ENCODE measurements at regions not wholly inside any gene's neighbourhood (a gene's known extent, or its start where the extent isn't known, plus 50 kb on each side); places are given as distances from the start of the nearest gene placed in this dataset.

DNA sequence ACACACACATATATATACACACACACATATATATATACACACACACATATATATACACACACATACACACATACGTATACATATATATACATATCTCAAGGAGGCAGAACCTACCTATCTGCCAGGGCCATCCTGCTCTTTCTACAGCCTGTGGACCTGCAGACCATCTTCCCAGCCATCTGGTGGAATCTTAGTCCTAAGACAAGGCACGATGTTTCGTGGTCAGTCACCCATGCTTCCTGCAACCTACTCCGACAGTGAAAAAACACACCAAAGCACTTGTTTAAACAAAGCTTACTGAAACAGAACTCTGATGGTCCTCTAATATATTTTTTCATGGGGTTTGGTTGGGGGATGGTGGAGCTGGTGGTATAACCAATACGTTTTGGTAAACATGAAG is 164.2 kb upstream of the ZNF521 start:
- TF ChIP-seq, protein P1, sequence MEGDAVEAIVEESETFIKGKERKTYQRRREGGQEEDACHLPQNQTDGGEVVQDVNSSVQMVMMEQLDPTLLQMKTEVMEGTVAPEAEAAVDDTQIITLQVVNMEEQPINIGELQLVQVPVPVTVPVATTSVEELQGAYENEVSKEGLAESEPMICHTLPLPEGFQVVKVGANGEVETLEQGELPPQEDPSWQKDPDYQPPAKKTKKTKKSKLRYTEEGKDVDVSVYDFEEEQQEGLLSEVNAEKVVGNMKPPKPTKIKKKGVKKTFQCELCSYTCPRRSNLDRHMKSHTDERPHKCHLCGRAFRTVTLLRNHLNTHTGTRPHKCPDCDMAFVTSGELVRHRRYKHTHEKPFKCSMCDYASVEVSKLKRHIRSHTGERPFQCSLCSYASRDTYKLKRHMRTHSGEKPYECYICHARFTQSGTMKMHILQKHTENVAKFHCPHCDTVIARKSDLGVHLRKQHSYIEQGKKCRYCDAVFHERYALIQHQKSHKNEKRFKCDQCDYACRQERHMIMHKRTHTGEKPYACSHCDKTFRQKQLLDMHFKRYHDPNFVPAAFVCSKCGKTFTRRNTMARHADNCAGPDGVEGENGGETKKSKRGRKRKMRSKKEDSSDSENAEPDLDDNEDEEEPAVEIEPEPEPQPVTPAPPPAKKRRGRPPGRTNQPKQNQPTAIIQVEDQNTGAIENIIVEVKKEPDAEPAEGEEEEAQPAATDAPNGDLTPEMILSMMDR (IDR thresholded peaks at IDR 0.05; ENCODE audit: borderline replicate concordance): no peak
- intact Hi-C loops (cut with micrococcal nuclease): no loop called here
- H3K36me3 ChIP-seq: no peaks in the 10 kb centered on the region
- H3K4me3 ChIP-seq: no peak overlapping the region
- H3K4me1 ChIP-seq: peaks cover 8% of the 10 kb centered on the region
- no peaks in the 10 kb centered on the region for H3K27me3 ChIP-seq (ENCODE audit: low read depth)
- H3K27ac ChIP-seq (replicated peaks): no peak overlapping the region
- no peaks in the 10 kb centered on the region for H3K9me3 ChIP-seq (replicated peaks)
- DNase-seq: no peak

DNA sequence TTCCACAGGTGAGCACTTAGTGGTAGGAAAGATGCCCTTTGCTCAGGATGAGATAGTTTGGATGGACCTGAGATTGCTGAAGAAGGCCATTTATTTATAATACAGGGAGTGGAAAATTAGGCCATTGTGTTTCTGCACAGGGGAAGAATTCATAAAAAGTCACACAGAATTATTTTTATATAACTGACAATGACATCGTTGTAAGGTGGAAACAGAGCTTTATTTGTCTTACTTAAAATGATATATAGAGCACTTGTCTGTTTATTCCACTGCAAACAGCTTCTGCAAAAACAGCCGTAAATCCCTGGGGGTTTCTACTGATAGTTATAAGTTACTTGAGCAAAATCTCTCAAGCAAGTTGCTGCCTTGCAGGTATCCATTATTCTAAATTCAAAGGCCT is 158.1 kb upstream of the ZNF521 start:
- intact Hi-C loops (cut with micrococcal nuclease): no loop called here
- no peak for DNase-seq
- TF ChIP-seq, protein P1 (IDR thresholded peaks at IDR 0.05; ENCODE audit: borderline replicate concordance): no peak

DNA sequence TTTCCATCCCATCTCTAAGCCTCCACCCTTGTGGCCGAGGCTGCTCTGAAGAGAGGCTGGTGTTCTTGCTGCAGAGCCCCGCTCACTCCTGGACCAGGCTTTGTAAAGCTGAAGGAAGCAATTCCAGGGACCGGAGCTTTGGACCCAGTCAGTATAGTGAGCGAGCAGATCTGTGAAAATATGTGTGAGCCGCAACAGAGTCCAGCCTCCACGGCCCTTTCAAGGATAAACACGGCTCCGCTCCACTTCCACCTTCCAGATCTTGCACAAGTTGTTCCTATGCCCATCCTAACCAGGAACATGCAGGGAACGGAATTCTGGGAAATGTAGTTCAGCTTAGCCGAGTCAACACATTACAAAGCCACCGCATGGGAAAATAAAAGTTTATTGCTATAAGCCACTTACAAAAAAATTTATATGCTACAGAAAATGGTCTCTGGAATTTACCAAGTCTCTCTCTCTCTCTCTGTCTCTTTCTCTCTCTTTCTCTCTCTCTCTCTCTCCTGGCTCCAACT is 151.7 kb upstream of the ZNF521 start:
- H3K27me3 ChIP-seq (ENCODE audit: low read depth): no peaks in the 10 kb centered on the region
- H3K36me3 ChIP-seq: no peaks in the 10 kb centered on the region
- TF ChIP-seq, protein P1 (IDR thresholded peaks at IDR 0.05; ENCODE audit: borderline replicate concordance): no peak
- peak; percentile 47 for DNase-seq
- peaks cover 9% of the 10 kb centered on the region for H3K9me3 ChIP-seq (replicated peaks)
- peak overlapping the region; percentile 64 for H3K4me3 ChIP-seq
- intact Hi-C loops (cut with micrococcal nuclease): no loop called here
- peak overlapping the region; percentile 23 for H3K27ac ChIP-seq (replicated peaks)
- H3K4me1 ChIP-seq: peaks cover 10% of the 10 kb centered on the region

More for the DNA sequence above, 158.1 kb upstream of the ZNF521 start:
- no peaks in the 10 kb centered on the region for H3K4me1 ChIP-seq
- no peak overlapping the region for H3K27ac ChIP-seq (replicated peaks)
- H3K36me3 ChIP-seq: no peaks in the 10 kb centered on the region
- H3K9me3 ChIP-seq (replicated peaks): no peaks in the 10 kb centered on the region
- H3K4me3 ChIP-seq: no peak overlapping the region
- H3K27me3 ChIP-seq (ENCODE audit: low read depth): no peaks in the 10 kb centered on the region

DNA sequence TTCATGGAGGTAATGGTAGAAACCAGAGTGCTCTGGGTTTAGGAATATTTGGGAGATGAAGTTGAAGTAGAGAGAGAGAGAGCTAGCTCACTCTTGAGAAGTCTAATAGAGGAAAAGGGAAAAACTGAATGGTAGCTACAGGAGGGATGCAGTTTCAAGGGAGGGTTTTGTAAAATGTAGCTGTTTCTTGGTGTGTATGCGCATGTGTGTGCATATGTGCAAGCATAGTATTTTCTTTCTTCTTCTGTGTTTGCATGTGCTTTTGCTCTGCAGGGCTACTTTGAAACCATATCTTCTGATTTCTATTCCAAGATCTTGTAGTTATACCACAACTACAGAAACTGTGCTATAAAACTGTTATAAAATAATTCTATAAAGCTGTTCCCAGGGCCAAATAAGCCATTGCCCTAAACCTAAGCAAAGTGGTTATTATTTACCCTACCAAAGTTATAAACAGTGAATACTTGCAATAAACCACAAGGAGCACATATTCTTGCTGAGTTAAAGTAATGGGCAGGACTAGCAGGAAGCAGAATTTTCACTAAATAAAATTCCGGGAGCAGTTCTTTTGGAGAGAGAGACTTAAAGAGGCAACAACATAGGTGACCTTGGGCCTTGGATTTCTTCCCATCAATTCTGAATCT is 145.3 kb upstream of the ZNF521 start:
- TF ChIP-seq, protein P1 (IDR thresholded peaks at IDR 0.05; ENCODE audit: borderline replicate concordance): no peak
- Histone ChIP-seq H3K27ac (replicated peaks) (no peak overlapping the region), H3K36me3 (no peaks in the 10 kb centered on the region), H3K4me1 (no peaks in the 10 kb centered on the region), H3K9me3 (replicated peaks) (peaks cover 21% of the 10 kb centered on the region), H3K4me3 (no peak overlapping the region), H3K27me3 (ENCODE audit: low read depth) (no peaks in the 10 kb centered on the region)
- intact Hi-C loops (cut with micrococcal nuclease): no loop called here
- DNase-seq: no peak

DNA sequence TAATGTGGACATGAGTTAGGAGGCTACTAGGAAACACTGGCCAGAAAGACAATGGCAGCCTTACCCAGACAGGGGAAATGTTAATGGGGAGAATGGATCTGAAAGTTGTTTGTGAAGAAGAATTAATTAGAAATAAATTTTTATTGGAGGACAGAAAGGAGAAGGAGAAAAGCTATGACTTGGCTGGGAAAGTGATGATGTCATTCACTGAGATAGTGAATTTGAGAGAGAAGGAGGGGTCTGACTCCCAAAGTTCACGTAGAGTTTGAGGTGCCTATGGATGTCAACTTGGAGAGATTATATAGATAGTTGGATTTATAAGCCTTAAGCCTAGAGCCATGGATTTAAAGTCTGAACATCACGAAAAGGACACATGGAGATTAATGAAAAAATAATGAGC is 144.6 kb upstream of the ZNF521 start:
- H3K9me3 ChIP-seq (replicated peaks): peaks cover 21% of the 10 kb centered on the region
- no peaks in the 10 kb centered on the region for H3K4me1 ChIP-seq
- intact Hi-C loops (cut with micrococcal nuclease): no loop called here
- H3K4me3 ChIP-seq: no peak overlapping the region
- H3K27me3 ChIP-seq (ENCODE audit: low read depth): no peaks in the 10 kb centered on the region
- H3K27ac ChIP-seq (replicated peaks): no peak overlapping the region
- TF ChIP-seq, protein P1 (IDR thresholded peaks at IDR 0.05; ENCODE audit: borderline replicate concordance): no peak
- no peaks in the 10 kb centered on the region for H3K36me3 ChIP-seq
- DNase-seq: no peak
